Gastroesophageal sphincter (tissue), 4 donors: ENCODE measurements at regions not wholly inside any gene's neighbourhood (a gene's known extent, or its start where the extent isn't known, plus 50 kb on each side); places are given as distances from the start of the nearest gene placed in this dataset.
"Not testable (repeated sequence)": the region's sequence is repeated elsewhere in the genome, so short reads cannot be mapped to it uniquely, and the experiment has no call there.

Experiments
- ATAC-seq: fragments of 150-250 bp; one replicate; pipeline ENCODE4 v1.9.1; 2016; ENCODE audit warnings: mild to moderate bottlenecking, moderate library complexity
- H3K27ac ChIP-seq, 4 donors: fragments of 200-600 bp; sonication (generic) in 3 of 4; 1 replicate in 3 of 4; 2 replicates in 1 of 4; pipeline ENCODE4 v1.5.1; 2016 to 2019
- H3K27me3 ChIP-seq: fragments of 200-600 bp; sonication (generic); one replicate; pipeline ENCODE4 v1.5.1; 2019
- H3K36me3 ChIP-seq, 2 donors: fragments of 200-600 bp; sonication (generic); one replicate each; pipeline ENCODE4 v1.5.1; 2019; ENCODE audit warnings: control low read depth in 1 of 2
- H3K4me1 ChIP-seq, 3 donors: fragments of 200-600 bp; sonication (generic); 1 replicate in 2 of 3; 2 replicates in 1 of 3; pipeline ENCODE4 v1.5.1; 2016 to 2019; ENCODE audit warnings: control low read depth in 2 of 3
- H3K4me3 ChIP-seq, 2 donors: fragments of 200-600 bp; sonication (generic); one replicate each; pipeline ENCODE4 v1.5.1; 2019; ENCODE audit warnings: mild to moderate bottlenecking in 1 of 2, moderate library complexity in 1 of 2
- H3K9me3 ChIP-seq, 3 donors: fragments of 200-600 bp; sonication (generic); one replicate each; pipeline ENCODE4 v1.5.1; 2017 to 2019; ENCODE audit warnings: control low read depth in 2 of 3
- EP300 ChIP-seq: sonication (generic); formaldehyde crosslinking; IDR thresholded peaks from one replicate; pipeline ENCODE4 v1.6.1; 2017; ENCODE audit warnings: antibody characterized with exemption, mild to moderate bottlenecking
- POLR2A ChIP-seq, 2 donors: fragments of 450-650 bp; IDR thresholded peaks; one replicate each; pipeline ENCODE4 v1.6.1; 2017; ENCODE audit warnings: antibody characterized with exemption in 2 of 2, mild to moderate bottlenecking in 2 of 2, moderate library complexity in 1 of 2
- POLR2AphosphoS5 ChIP-seq: sonication (generic); formaldehyde crosslinking; IDR thresholded peaks from one replicate; pipeline ENCODE4 v1.6.1; 2017; ENCODE audit warnings: antibody characterized with exemption
- WGBS, 2 donors: methylation state at CpG; one replicate each; pipeline ENCODE4 v1.1.5; 2018; ENCODE audit warnings: low coverage in 1 of 2; 5-methylcytosine and 5-hydroxymethylcytosine counted together
- TF ChIP-seq, protein P1 (sequence below), 4 experiments: fragments of 200-600 bp in 2 of 4; fragments of 450-650 bp in 2 of 4; sonication (generic) in 1 of 4; IDR thresholded peaks; one replicate each; pipeline ENCODE4 v1.5.1; 2017 to 2019; ENCODE audit warnings: antibody characterized with exemption in 4 of 4, mild to moderate bottlenecking in 2 of 4, moderate library complexity in 2 of 4

GRCh38 chr5:123701511-123702200 is 189.7 kb downstream of the CSNK1G3 start:
- H3K27me3 ChIP-seq = no peaks in the 10 kb centered on the region
- peaks cover 0 to 3% (median 0%) of the 10 kb centered on the region in 3 donors for H3K9me3 ChIP-seq
- H3K27ac ChIP-seq = peak overlapping the region; percentile 72 to 82 (median 78)
- no peak overlapping the region for H3K4me3 ChIP-seq
- 97% methylated on average over 3 of the region's 3 CpGs; no CpG with 5 or more reads in 1 of the 2 donors for WGBS, 2 donors
- H3K4me1 ChIP-seq = peaks cover under 1 to 22% (median 3%) of the 10 kb centered on the region in 3 donors
- TF ChIP-seq POLR2AphosphoS5 (no peak), POLR2A (IDR thresholded peaks at IDR 0.05) (no peak), EP300 (no peak)
- TF ChIP-seq, protein P1, sequence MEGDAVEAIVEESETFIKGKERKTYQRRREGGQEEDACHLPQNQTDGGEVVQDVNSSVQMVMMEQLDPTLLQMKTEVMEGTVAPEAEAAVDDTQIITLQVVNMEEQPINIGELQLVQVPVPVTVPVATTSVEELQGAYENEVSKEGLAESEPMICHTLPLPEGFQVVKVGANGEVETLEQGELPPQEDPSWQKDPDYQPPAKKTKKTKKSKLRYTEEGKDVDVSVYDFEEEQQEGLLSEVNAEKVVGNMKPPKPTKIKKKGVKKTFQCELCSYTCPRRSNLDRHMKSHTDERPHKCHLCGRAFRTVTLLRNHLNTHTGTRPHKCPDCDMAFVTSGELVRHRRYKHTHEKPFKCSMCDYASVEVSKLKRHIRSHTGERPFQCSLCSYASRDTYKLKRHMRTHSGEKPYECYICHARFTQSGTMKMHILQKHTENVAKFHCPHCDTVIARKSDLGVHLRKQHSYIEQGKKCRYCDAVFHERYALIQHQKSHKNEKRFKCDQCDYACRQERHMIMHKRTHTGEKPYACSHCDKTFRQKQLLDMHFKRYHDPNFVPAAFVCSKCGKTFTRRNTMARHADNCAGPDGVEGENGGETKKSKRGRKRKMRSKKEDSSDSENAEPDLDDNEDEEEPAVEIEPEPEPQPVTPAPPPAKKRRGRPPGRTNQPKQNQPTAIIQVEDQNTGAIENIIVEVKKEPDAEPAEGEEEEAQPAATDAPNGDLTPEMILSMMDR (IDR thresholded peaks at IDR 0.05) = no peak
- no peaks in the 10 kb centered on the region for H3K36me3 ChIP-seq
- ATAC-seq = no peak

DNA sequence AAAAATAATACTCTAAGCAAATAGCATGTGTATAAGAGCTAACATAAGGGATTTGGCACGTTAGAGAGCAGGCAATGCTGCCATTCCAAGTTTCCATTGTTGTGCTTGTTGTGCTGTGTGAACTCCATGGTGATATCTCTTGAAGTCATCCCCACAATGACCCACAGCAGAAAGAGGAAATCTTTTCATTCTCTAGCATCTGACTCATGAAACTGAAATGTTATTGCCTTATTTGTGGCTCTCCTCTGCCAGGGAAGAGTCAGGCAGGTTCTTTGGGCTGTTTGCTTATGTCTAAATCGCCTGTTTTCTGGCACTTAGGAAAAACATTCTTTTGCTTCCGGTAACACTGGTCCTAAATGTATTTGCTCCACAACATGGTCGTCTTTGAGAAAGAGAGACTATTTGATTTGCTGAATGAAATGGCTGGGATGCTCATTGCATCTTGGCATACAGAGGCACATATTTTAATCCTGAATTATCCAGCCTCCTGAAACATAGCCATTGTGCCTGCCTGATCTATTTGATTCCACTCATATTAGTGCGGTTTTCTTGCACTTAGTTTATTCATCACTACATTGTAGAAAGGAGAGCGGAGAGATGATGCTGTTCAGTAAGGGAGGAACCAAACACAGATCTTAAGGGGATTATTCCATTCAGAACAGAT is 188.8 kb downstream of the CSNK1G3 start:
- peak; percentile 89 for ATAC-seq
- Histone ChIP-seq H3K4me3 (no peak overlapping the region), H3K27me3 (no peaks in the 10 kb centered on the region), H3K27ac (peak overlapping the region; percentile 72 to 82 (median 78)), H3K36me3 (no peaks in the 10 kb centered on the region), H3K4me1 (peaks cover 3 to 30% (median 4%) of the 10 kb centered on the region in 3 donors), H3K9me3 (peaks cover 0 to 3% (median 0%) of the 10 kb centered on the region in 3 donors)
- 11 to 30% methylated on average over 4 to 6 of the region's 6 CpGs for WGBS, 2 donors
- TF ChIP-seq, protein P1 (IDR thresholded peaks at IDR 0.05) = no peak
- TF ChIP-seq POLR2AphosphoS5 = peak; percentile 55

- WGBS, 2 donors = 74 to 100% methylated on average over 1 to 2 of the region's 2 CpGs
- TF ChIP-seq POLR2AphosphoS5 (no peak), EP300 (no peak), POLR2A (IDR thresholded peaks at IDR 0.05) (no peak)
- TF ChIP-seq, protein P1 (IDR thresholded peaks at IDR 0.05) = no peak
- H3K27ac ChIP-seq = peak overlapping the region; percentile 72 to 82 (median 78)
- H3K4me3 ChIP-seq = no peak overlapping the region
- no peaks in the 10 kb centered on the region for H3K27me3 ChIP-seq
- H3K4me1 ChIP-seq = peaks cover 3 to 30% (median 4%) of the 10 kb centered on the region in 3 donors
- ATAC-seq = no peak
- H3K36me3 ChIP-seq = no peaks in the 10 kb centered on the region
- H3K9me3 ChIP-seq = peaks cover 0 to 3% (median 0%) of the 10 kb centered on the region in 3 donors
Measured at GRCh38 chr5:123699571-123699970, 187.6 kb downstream of the CSNK1G3 start.

GRCh38 chr5:123698937-123699336 is 187.0 kb downstream of the CSNK1G3 start:
- WGBS, 2 donors = 95 to 100% methylated on average over 3 of the region's 3 CpGs
- Histone ChIP-seq H3K27ac (peak overlapping the region in 1 of 4 donors; percentile 76), H3K4me1 (peaks cover 3 to 30% (median 4%) of the 10 kb centered on the region in 3 donors)
- H3K27me3 ChIP-seq, H3K9me3 ChIP-seq, H3K4me3 ChIP-seq, ATAC-seq, H3K36me3 ChIP-seq: not testable (repeated sequence)

DNA sequence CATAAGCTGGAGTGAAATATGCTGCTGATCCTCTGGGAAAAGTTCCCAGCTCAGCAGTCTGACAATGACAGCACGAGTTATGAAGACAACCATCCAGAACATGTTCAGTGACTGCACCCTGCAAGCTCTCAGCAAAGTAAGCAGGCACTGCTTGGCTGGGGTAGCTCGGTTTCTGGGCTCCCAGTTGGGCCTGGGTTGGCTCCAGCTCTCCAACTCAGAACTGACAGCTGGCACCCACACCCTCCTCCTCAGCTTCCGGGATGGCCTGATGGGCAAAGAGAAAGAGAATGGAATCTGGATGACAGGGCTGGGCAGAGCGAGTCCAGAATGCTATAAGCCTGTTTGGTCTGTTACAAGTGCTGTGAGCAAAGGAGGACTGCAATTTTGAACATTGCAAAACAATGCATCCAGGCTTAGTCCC is 185.0 kb downstream of the CSNK1G3 start:
- H3K36me3 ChIP-seq = no peaks in the 10 kb centered on the region
- peak overlapping the region in 3 of 4 donors; percentile 68 to 75 (median 72) for H3K27ac ChIP-seq
- peak; percentile 70 for ATAC-seq

GRCh38 chr5:123690821-123691220 is 178.8 kb downstream of the CSNK1G3 start:
- H3K4me3 ChIP-seq = no peak overlapping the region
- H3K36me3 ChIP-seq = no peaks in the 10 kb centered on the region
- H3K27ac ChIP-seq = no peak overlapping the region
- ATAC-seq = no peak
- TF ChIP-seq, protein P1 (IDR thresholded peaks at IDR 0.05) = no peak
- no peak for TF ChIP-seq EP300
- no peak for TF ChIP-seq POLR2AphosphoS5
- no peak for TF ChIP-seq POLR2A (IDR thresholded peaks at IDR 0.05)
- H3K27me3 ChIP-seq = no peaks in the 10 kb centered on the region
- no peaks in the 10 kb centered on the region for H3K4me1 ChIP-seq
- peaks cover 0 to 7% (median 0%) of the 10 kb centered on the region in 3 donors for H3K9me3 ChIP-seq

More for the DNA sequence above, 185.0 kb downstream of the CSNK1G3 start:
- H3K4me1 ChIP-seq = peaks cover 3 to 30% (median 4%) of the 10 kb centered on the region in 3 donors
- TF ChIP-seq EP300 = no peak
- TF ChIP-seq POLR2AphosphoS5 = peak; percentile 55
- peaks cover 0 to 3% (median 0%) of the 10 kb centered on the region in 3 donors for H3K9me3 ChIP-seq
- no peaks in the 10 kb centered on the region for H3K27me3 ChIP-seq
- no peak overlapping the region for H3K4me3 ChIP-seq
- 0 to 20% methylated on average over 3 to 4 of the region's 4 CpGs for WGBS, 2 donors
